GM12872 (cell line): ENCODE measurements at regions not wholly inside any gene's neighbourhood (a gene's known extent, or its start where the extent isn't known, plus 50 kb on each side); places are given as distances from the start of the nearest gene placed in this dataset.

Experiments
- CTCF ChIP-seq: IDR thresholded peaks from 3 replicates; pipeline ENCODE4 v1.5.1; 2011; ENCODE audit warnings: low read depth, mild to moderate bottlenecking, low read length, moderate library complexity; ENCODE audit not compliant: insufficient read depth

- TF ChIP-seq CTCF = no peak
These were observed 865.1 kb upstream of the VRK2 start for GRCh38 chr2:57181315-57182038.

- no peak for TF ChIP-seq CTCF
These were observed 863.7 kb upstream of the VRK2 start for GRCh38 chr2:57182916-57183315.

GRCh38 chr2:57185568-57185967 lies 861.0 kb upstream of the VRK2 start:
- no peak for TF ChIP-seq CTCF

GRCh38 chr2:57190007-57190406 lies 856.6 kb upstream of the VRK2 start:
- no peak for TF ChIP-seq CTCF

- TF ChIP-seq CTCF = no peak
These were observed 846.9 kb upstream of the VRK2 start for GRCh38 chr2:57199663-57200062.

GRCh38 chr2:57204364-57204763 lies 842.2 kb upstream of the VRK2 start:
- no peak for TF ChIP-seq CTCF

- no peak for TF ChIP-seq CTCF
These were observed 841.4 kb upstream of the VRK2 start for GRCh38 chr2:57205241-57205640.
